ENCODE measurements at regions not wholly inside any gene's neighbourhood (a gene's known extent, or its start where the extent isn't known, plus 50 kb on each side); places are given as distances from the start of the nearest gene placed in this dataset.
"Not testable (repeated sequence)": the region's sequence is repeated elsewhere in the genome, so short reads cannot be mapped to it uniquely, and the experiment has no call there.

GRCh38 chr13:82961757-82962156 lies 920.5 kb downstream of the SLITRK1 start (continued):
- TF ChIP-seq ZBTB11 (tag by site-specific recombination; conservative IDR thresholded peaks at IDR 0.05; ENCODE audit: low read depth): no peak

GRCh38 chr13:82952336-82952735 lies 929.9 kb downstream of the SLITRK1 start:
- H3K27ac ChIP-seq (ENCODE audit: extremely low read depth, low read depth, low read length); H3K4me3 ChIP-seq (ENCODE audit: low read depth, low read length); H3K4me1 ChIP-seq (ENCODE audit: control insufficient read depth, insufficient read depth, low read length); H3K36me3 ChIP-seq (ENCODE audit: control insufficient read depth in 2 of 2, insufficient read depth in 1 of 2, low read length in 2 of 2); CTCF ChIA-PET; H3K9me3 ChIP-seq (ENCODE audit: control insufficient read depth, insufficient read depth, low read depth, low read length); POLR2A ChIA-PET: not testable (repeated sequence)

GRCh38 chr13:82947683-82948082 lies 934.6 kb downstream of the SLITRK1 start:
- Histone ChIP-seq H3K4me3 (ENCODE audit: low read depth, low read length) (no peak overlapping the region), H3K9me3 (ENCODE audit: control insufficient read depth, insufficient read depth, low read depth, low read length) (no peaks in the 10 kb centered on the region), H3K36me3 (ENCODE audit: control insufficient read depth in 2 of 2, insufficient read depth in 1 of 2, low read length in 2 of 2) (no peaks in the 10 kb centered on the region), H3K4me1 (ENCODE audit: control insufficient read depth, insufficient read depth, low read length) (no peaks in the 10 kb centered on the region), H3K27ac (ENCODE audit: extremely low read depth, low read depth, low read length) (no peak overlapping the region)
- ChIA-PET CTCF (no interaction called here), POLR2A (no interaction called here)
- TF ChIP-seq ZNF391 (tag by site-specific recombination; IDR thresholded peaks at IDR 0.05; ENCODE audit: borderline replicate concordance, low read depth) (no peak), ZNF366 (tag by site-specific recombination; conservative IDR thresholded peaks at IDR 0.05) (no peak), ZFP3 (tag by site-specific recombination; IDR thresholded peaks at IDR 0.05; ENCODE audit: low read depth) (no peak), ZNF24 (tag by site-specific recombination; IDR thresholded peaks at IDR 0.05) (no peak), KLF9 (tag by site-specific recombination; IDR thresholded peaks at IDR 0.05; ENCODE audit: low read depth) (no peak), KLF1 (tag by site-specific recombination; IDR thresholded peaks at IDR 0.05) (no peak), ZBTB8A (tag by site-specific recombination; IDR thresholded peaks at IDR 0.05) (no peak), ZNF174 (tag by site-specific recombination; IDR thresholded peaks at IDR 0.05) (no peak), FEZF1 (tag by site-specific recombination; IDR thresholded peaks at IDR 0.05) (no peak), ZNF146 (tag by site-specific recombination; IDR thresholded peaks at IDR 0.05) (no peak), ZNF341 (tag by site-specific recombination; IDR thresholded peaks at IDR 0.05; ENCODE audit: low read depth) (no peak), ZNF26 (tag by site-specific recombination; IDR thresholded peaks at IDR 0.05) (no peak), ZNF626 (tag by site-specific recombination; IDR thresholded peaks at IDR 0.05) (no peak), ZNF114 (tag by site-specific recombination; IDR thresholded peaks at IDR 0.05) (no peak), ZSCAN4 (tag by site-specific recombination; IDR thresholded peaks at IDR 0.05) (no peak), ZNF785 (tag by site-specific recombination; IDR thresholded peaks at IDR 0.05) (no peak), ZNF621 (tag by site-specific recombination; IDR thresholded peaks at IDR 0.05) (no peak), PRDM10 (tag by site-specific recombination; IDR thresholded peaks at IDR 0.05) (no peak)
